ENCODE measurements at regions not wholly inside any gene's neighbourhood (a gene's known extent, or its start where the extent isn't known, plus 50 kb on each side); places are given as distances from the start of the nearest gene placed in this dataset.

DNA sequence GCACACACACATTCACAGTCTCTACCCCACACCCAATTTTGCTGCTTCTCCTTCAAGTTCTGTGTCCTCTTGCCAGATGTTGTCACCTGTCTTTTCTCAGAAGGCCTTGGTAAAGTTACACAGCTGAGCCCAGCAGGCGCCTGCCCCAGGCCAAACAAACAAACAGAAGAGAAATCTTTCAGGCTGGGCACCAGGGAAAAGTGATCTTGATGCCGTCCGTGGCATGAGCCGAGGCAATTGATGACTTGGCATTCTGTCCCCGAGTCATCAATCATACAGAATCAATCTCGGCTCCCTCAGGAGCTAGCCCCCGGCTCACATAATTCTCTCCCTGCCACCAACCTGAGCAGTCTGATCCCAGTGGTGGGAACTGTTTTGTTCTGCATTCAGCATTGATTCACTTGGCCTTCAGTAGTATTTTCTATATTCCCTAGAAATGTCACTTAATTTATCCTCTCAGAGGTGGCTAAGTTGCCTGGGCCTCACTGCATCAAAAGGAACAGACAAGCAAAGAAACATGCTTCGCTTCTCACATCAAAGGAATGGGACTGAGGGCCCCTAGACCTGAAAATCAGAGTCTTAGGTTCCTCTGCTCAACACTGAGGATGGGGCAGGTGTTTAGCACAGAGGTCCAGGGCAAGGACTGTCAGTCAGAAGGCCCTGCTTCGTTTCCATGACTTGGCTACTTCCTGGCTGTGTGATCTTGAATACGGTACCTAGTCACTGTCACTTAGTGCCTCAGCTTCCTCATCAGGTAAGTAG, 278.8 kb upstream of the CELF4 start (continued):
- TF ChIP-seq, protein P1, sequence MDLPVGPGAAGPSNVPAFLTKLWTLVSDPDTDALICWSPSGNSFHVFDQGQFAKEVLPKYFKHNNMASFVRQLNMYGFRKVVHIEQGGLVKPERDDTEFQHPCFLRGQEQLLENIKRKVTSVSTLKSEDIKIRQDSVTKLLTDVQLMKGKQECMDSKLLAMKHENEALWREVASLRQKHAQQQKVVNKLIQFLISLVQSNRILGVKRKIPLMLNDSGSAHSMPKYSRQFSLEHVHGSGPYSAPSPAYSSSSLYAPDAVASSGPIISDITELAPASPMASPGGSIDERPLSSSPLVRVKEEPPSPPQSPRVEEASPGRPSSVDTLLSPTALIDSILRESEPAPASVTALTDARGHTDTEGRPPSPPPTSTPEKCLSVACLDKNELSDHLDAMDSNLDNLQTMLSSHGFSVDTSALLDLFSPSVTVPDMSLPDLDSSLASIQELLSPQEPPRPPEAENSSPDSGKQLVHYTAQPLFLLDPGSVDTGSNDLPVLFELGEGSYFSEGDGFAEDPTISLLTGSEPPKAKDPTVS (IDR thresholded peaks at IDR 0.05; ENCODE audit: low read depth, low read length) = no peak

DNA sequence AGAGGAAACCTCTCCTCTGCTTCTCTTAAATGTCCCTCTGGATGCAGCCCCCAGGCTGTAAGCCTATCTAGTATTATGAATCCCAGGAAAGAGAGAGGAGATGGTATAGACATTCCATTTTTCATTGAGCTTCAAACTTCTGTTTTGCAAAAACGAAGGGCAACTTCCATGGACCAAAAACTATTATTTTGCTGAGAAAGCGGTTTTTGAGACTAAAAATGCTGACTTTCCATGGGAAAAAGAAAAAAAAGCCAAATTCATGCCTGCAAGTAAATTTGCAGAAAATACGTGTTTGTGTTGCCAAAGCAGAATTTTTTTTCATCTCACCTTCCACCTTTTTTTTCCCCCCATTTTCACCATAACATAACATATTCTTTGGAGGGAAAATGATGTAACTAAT, 272.5 kb upstream of the CELF4 start:
- Histone ChIP-seq H4K20me1 (ENCODE audit: control insufficient read depth, insufficient read depth) (no peaks in the 10 kb centered on the region), H3K79me2 (ENCODE audit: control insufficient read depth, insufficient read depth, low read length) (no peaks in the 10 kb centered on the region), H3K9me3 (replicated peaks; ENCODE audit: control insufficient read depth, insufficient read depth, low read length) (no peaks in the 10 kb centered on the region), H3K27ac (ENCODE audit: control insufficient read depth, insufficient read depth) (no peak overlapping the region), H3K27me3 (replicated peaks in 1 of 2; ENCODE audit: control insufficient read depth in 2 of 2, insufficient read depth in 2 of 2, low read length in 1 of 2) (no peaks in the 10 kb centered on the region), H3K36me3 (ENCODE audit: control insufficient read depth in 2 of 2, insufficient read depth in 2 of 2, low read length in 1 of 2) (no peaks in the 10 kb centered on the region), H3K9ac (ENCODE audit: control insufficient read depth, insufficient read depth, low read length) (no peak overlapping the region), H2AFZ (ENCODE audit: control insufficient read depth, low read depth, low read length) (no peak overlapping the region), H3K4me2 (ENCODE audit: control insufficient read depth, insufficient read depth) (no peak overlapping the region), H3K4me1 (ENCODE audit: control insufficient read depth, insufficient read depth, low read length) (no peaks in the 10 kb centered on the region), H3K4me3 (no peak overlapping the region)
- DNase-seq (ENCODE audit: low read depth, low spot score) = no peak
- RAD21 ChIA-PET (ENCODE audit: unreplicated experiment) = no interaction called here
- BruUV-seq (replicated peaks) = no TSS peak
- CTCF ChIA-PET = no interaction called here
- FAIRE-seq = no peak
- SMC1A ChIA-PET (ENCODE audit: uncharacterized antibody, unreplicated experiment) = interaction anchor here (0.6 kb wide), 1 partner anchor 309 kb away, joined by 3 read pairs; no protein-coding TSS in a partner anchor
- POLR2A ChIA-PET = no interaction called here
- intact Hi-C loops (cut with micrococcal nuclease; ENCODE audit: unreplicated experiment) (no loop called here), in situ Hi-C loops (cut with MboI) (no loop called here)
- WGBS (ENCODE audit: insufficient coverage, insufficient replicate concordance, low lambda C conversion rate, missing lambda C conversion rate) = 2% methylated on average over 3 of the region's 3 CpGs
- ATAC-seq = no peak
- TF ChIP-seq MXI1 (IDR thresholded peaks at IDR 0.05; ENCODE audit: low read depth, low read length) (no peak), SREBF2 (IDR thresholded peaks at IDR 0.05; ENCODE audit: low read length) (no peak)
- TF ChIP-seq, protein P2, sequence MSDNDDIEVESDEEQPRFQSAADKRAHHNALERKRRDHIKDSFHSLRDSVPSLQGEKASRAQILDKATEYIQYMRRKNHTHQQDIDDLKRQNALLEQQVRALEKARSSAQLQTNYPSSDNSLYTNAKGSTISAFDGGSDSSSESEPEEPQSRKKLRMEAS (IDR thresholded peaks at IDR 0.05; ENCODE audit: low read depth, low read length) = no peak
- TF ChIP-seq, protein P3, sequence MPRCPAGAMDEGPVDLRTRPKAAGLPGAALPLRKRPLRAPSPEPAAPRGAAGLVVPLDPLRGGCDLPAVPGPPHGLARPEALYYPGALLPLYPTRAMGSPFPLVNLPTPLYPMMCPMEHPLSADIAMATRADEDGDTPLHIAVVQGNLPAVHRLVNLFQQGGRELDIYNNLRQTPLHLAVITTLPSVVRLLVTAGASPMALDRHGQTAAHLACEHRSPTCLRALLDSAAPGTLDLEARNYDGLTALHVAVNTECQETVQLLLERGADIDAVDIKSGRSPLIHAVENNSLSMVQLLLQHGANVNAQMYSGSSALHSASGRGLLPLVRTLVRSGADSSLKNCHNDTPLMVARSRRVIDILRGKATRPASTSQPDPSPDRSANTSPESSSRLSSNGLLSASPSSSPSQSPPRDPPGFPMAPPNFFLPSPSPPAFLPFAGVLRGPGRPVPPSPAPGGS (IDR thresholded peaks at IDR 0.05; ENCODE audit: borderline replicate concordance, insufficient read depth, low read depth, low read length, poor library complexity, severe bottlenecking) = no peak

Measured in GM12878 (cell line).